ENCODE measurements at regions not wholly inside any gene's neighbourhood (a gene's known extent, or its start where the extent isn't known, plus 50 kb on each side); places are given as distances from the start of the nearest gene placed in this dataset.

DNA sequence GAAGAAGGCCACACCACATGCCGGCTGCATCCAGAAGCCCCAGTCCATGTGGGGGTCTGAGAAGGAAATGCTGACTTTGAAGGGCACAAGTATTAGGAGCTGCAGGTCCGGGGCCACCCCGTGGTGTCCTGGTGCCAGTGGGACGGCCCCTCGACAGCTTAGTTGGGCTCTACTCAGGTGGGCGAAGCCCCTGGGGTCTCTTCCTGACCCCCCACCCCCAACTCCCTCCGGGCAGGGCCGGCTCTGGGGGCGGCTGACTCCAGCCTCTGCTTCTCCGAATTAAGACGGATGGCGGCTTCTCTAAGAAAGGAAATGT lies 62.1 kb upstream of the TTC34 start:
- TF ChIP-seq, protein P1, sequence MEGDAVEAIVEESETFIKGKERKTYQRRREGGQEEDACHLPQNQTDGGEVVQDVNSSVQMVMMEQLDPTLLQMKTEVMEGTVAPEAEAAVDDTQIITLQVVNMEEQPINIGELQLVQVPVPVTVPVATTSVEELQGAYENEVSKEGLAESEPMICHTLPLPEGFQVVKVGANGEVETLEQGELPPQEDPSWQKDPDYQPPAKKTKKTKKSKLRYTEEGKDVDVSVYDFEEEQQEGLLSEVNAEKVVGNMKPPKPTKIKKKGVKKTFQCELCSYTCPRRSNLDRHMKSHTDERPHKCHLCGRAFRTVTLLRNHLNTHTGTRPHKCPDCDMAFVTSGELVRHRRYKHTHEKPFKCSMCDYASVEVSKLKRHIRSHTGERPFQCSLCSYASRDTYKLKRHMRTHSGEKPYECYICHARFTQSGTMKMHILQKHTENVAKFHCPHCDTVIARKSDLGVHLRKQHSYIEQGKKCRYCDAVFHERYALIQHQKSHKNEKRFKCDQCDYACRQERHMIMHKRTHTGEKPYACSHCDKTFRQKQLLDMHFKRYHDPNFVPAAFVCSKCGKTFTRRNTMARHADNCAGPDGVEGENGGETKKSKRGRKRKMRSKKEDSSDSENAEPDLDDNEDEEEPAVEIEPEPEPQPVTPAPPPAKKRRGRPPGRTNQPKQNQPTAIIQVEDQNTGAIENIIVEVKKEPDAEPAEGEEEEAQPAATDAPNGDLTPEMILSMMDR (IDR thresholded peaks at IDR 0.05): no peak
- no peak for ATAC-seq (ENCODE audit: low read depth)
- H3K27ac Mint-ChIP-seq: no peak overlapping the region
- no peak overlapping the region for H3K4me3 Mint-ChIP-seq
- H3K4me1 Mint-ChIP-seq: no peaks in the 10 kb centered on the region
- H3K36me3 Mint-ChIP-seq (ENCODE audit: low read depth): no peaks in the 10 kb centered on the region
- intact Hi-C loops (cut with micrococcal nuclease): no loop called here
- CTCF ChIA-PET: no interaction called here
- no peak for DNase-seq
- POLR2A ChIA-PET: no interaction called here
- peaks cover 2% of the 10 kb centered on the region for H3K9me3 Mint-ChIP-seq
- no peaks in the 10 kb centered on the region for H3K27me3 Mint-ChIP-seq

GRCh38 chr1:2864203-2864905 lies 62.9 kb upstream of the TTC34 start:
- TF ChIP-seq, protein P1 (IDR thresholded peaks at IDR 0.05): no peak
- POLR2A ChIA-PET: no interaction called here
- ATAC-seq (ENCODE audit: low read depth): no peak
- H3K27me3 Mint-ChIP-seq: no peaks in the 10 kb centered on the region
- DNase-seq: no peak
- CTCF ChIA-PET: no interaction called here
- intact Hi-C loops (cut with micrococcal nuclease): no loop called here
- no peaks in the 10 kb centered on the region for H3K36me3 Mint-ChIP-seq (ENCODE audit: low read depth)
- H3K27ac Mint-ChIP-seq: no peak overlapping the region
- no peak overlapping the region for H3K4me3 Mint-ChIP-seq
- H3K9me3 Mint-ChIP-seq: no peaks in the 10 kb centered on the region
- no peaks in the 10 kb centered on the region for H3K4me1 Mint-ChIP-seq

DNA sequence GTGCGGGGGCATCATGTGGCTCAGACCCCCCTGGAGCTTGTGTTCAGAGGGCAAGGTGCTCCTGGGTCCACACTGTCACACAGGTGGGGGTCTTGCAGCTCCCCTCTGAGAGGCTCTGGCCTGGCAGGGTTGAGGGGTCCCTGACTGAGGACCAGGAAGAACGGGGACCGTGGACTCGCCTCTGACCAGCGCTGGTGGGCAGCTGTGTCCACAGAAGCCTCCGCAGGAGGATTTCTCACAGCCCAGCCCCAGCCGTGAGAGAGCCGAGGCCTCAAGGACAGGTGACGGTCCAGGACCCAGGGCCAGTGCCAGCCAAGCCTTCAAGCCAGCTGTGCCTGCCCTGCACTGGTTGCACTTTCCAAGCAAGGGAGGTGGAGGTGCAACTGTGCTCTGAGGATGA lies 63.5 kb upstream of the TTC34 start:
- H3K9me3 Mint-ChIP-seq: no peaks in the 10 kb centered on the region
- TF ChIP-seq, protein P1 (IDR thresholded peaks at IDR 0.05): no peak
- CTCF ChIA-PET: no interaction called here
- POLR2A ChIA-PET: no interaction called here
- DNase-seq (no peak), ATAC-seq (ENCODE audit: low read depth) (no peak)
- intact Hi-C loops (cut with micrococcal nuclease): no loop called here
- no peaks in the 10 kb centered on the region for H3K27me3 Mint-ChIP-seq
- no peaks in the 10 kb centered on the region for H3K4me1 Mint-ChIP-seq
- no peaks in the 10 kb centered on the region for H3K36me3 Mint-ChIP-seq (ENCODE audit: low read depth)
- H3K27ac Mint-ChIP-seq: no peak overlapping the region
- no peak overlapping the region for H3K4me3 Mint-ChIP-seq

DNA sequence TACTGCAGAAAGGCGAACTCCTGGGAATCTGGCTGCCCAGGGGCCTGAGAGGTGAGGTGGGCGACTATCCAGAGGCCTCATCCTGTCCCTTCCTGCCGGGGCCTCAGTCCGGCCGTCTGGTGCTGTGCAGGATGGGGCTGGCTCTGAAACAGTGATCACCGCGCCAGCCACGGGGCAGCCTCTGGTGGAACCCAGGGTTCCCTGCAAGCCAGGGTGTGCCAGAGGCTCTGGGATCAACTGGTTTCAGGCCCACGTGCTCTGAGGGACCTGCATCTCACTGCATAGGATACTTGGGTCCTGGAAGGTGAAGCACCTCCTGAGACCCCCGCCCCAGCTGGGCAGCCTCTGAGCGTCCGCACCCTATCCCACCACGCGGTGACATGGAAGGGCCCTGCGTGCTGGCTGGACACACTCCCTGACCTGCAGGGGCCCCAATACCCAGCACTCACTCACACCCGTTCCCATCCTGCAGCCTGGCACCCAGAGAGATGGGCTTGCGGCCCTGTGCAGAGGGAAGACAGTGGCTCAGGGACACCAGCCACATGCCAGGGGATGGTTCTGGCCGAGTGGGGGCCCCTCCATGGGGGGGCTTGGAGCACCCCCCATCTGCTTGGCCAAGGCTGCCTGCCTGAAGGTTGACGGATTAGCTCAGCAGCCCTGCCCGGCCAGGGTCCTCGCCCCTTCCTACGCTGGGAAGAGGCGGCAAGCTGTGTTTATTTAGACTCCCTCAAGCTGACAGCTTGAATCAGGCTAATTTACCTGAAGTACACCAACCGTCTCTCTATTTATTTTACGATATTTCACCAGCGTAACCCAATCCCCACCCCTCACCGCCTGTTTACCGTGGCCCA lies 64.3 kb upstream of the TTC34 start:
- intact Hi-C loops (cut with micrococcal nuclease): no loop called here
- Mint-ChIP-seq H3K27ac (no peak overlapping the region), H3K4me3 (no peak overlapping the region), H3K27me3 (no peaks in the 10 kb centered on the region), H3K4me1 (no peaks in the 10 kb centered on the region), H3K9me3 (peaks cover 2% of the 10 kb centered on the region), H3K36me3 (ENCODE audit: low read depth) (no peaks in the 10 kb centered on the region)
- ChIA-PET CTCF (no interaction called here), POLR2A (no interaction called here)
- no peak for DNase-seq
- TF ChIP-seq, protein P1 (IDR thresholded peaks at IDR 0.05): no peak
- ATAC-seq (ENCODE audit: low read depth): no peak

GRCh38 chr1:2866422-2867086 lies 65.1 kb upstream of the TTC34 start:
- no peaks in the 10 kb centered on the region for H3K27me3 Mint-ChIP-seq
- no peaks in the 10 kb centered on the region for H3K36me3 Mint-ChIP-seq (ENCODE audit: low read depth)
- H3K9me3 Mint-ChIP-seq: peaks cover 8% of the 10 kb centered on the region
- no peak for ATAC-seq (ENCODE audit: low read depth)
- intact Hi-C loops (cut with micrococcal nuclease): no loop called here
- no peak overlapping the region for H3K27ac Mint-ChIP-seq
- no peaks in the 10 kb centered on the region for H3K4me1 Mint-ChIP-seq
- no peak overlapping the region for H3K4me3 Mint-ChIP-seq
- TF ChIP-seq, protein P1 (IDR thresholded peaks at IDR 0.05): no peak
- POLR2A ChIA-PET: no interaction called here
- CTCF ChIA-PET: no interaction called here
- no peak for DNase-seq

Data from activated B cell treated with CpG ODN at 0.5 μM for 24 hours (primary cell).